GM10266 (cell line): ENCODE measurements at regions not wholly inside any gene's neighbourhood (a gene's known extent, or its start where the extent isn't known, plus 50 kb on each side); places are given as distances from the start of the nearest gene placed in this dataset.
"Not testable (repeated sequence)": the region's sequence is repeated elsewhere in the genome, so short reads cannot be mapped to it uniquely, and the experiment has no call there.

ENCODE experiments used
- DNase-seq: peaks from one replicate; pipeline ENCODE4 v3.0.0; 2012; ENCODE audit errors: extremely low spot score
- TF ChIP-seq, protein P1 (sequence below): IDR thresholded peaks from 2 replicates; pipeline ENCODE4 v1.5.1; 2012; ENCODE audit warnings: mild to moderate bottlenecking, low read depth; ENCODE audit not compliant: control insufficient read depth, insufficient read depth; ENCODE audit errors: missing control alignments

DNA sequence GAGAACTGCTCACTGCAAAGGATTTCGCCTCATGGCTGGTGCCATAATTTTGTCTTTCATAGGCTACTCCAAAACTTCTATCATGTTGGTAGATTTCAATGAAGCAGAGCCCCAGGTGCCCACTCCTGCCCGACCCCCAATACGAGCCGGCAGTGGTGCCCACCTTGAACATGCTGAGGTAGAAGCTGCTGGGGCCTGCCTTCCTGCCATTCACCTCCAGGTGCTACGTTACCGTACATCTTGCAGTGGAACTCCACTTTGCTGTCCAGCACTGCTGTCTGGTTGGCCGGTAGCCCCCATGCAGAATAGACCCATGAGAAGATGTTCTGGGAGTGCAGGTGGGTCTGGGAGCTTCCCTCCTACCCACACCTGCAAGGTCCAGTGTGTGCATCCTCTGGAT lies 502.8 kb upstream of the TBL1XR1 start:
- TF ChIP-seq, protein P1, sequence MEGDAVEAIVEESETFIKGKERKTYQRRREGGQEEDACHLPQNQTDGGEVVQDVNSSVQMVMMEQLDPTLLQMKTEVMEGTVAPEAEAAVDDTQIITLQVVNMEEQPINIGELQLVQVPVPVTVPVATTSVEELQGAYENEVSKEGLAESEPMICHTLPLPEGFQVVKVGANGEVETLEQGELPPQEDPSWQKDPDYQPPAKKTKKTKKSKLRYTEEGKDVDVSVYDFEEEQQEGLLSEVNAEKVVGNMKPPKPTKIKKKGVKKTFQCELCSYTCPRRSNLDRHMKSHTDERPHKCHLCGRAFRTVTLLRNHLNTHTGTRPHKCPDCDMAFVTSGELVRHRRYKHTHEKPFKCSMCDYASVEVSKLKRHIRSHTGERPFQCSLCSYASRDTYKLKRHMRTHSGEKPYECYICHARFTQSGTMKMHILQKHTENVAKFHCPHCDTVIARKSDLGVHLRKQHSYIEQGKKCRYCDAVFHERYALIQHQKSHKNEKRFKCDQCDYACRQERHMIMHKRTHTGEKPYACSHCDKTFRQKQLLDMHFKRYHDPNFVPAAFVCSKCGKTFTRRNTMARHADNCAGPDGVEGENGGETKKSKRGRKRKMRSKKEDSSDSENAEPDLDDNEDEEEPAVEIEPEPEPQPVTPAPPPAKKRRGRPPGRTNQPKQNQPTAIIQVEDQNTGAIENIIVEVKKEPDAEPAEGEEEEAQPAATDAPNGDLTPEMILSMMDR = no peak
- DNase-seq = no peak

DNA sequence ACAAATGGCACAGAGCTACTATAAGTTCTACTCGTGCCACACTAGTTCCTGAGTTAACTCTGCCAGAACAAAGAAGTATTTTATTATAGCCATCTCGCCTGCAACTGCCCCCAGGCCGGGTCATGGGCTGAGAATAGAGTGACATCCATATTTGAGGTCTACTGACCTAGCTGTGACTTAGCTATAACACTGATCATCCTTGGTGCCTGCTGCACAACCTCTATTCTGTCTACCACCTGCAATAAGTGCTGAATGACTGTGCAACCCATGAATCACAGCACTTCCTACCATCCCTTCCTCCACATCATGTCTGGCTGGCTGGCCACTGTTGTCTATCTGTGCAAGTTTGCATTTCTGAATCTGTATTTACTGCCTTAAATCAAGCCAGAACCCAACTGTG lies 506.5 kb upstream of the TBL1XR1 start:
- DNase-seq = no peak
- TF ChIP-seq, protein P1 = no peak

DNA sequence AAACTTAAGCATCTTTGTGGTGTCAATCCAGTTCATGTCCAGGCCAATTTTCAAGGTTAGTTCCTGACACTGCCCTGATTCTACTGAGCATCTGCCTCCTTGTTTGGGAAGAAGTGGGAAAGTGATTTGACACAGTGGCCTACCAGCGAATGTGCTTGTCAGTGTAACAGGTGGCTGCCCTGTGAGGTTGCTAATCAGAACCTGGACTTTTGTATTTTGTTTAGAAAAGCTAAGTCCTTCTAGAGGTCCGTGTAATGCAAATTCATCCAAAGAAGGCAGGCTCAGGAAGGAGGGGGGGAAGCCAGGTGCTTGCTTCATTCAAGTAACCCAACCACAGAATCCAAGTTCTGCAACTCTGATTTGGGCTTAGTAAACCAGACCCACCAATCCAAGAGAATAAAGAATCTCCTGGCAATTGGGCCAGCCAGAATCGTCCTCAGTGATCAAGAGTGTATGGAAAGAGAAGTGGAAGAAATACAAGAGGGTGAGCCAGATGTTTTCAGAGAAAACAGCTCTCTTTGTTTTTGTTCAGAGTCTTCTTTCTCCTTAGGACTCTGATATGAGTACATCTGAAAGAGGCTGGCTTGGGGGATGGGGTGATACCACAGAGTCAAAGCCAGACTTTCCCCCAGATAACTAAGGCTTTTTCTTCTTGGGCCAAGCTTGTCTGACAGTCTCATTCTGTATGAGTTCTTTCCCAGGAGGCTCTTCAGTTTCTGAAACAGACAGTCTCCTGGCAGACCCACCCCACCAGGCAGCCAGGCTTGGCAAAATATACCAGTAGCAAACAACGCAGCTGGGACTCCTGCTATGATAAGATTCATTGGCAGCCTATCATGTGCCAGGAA lies 508.9 kb upstream of the TBL1XR1 start:
- TF ChIP-seq, protein P1 = no peak
- no peak for DNase-seq

DNA sequence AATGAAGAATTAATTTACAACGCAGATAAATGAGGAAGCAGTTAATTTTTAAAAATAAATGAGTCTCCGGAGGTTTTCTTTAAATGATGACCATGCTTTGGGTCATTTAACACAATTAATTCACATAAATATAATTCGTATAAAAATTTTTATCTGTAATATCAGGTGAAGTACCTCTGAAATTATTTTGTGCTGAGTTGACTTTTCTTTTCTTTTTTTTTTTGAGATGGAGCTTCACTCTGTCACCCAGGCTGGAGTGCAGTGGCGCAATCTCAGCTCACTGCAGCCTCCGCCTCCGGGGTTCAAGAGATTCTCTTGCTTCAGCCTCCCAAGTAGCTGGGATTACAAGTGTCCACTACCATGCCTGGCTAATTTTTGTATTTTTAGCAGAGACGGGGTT lies 512.2 kb upstream of the TBL1XR1 start:
- not testable (repeated sequence) for DNase-seq

DNA sequence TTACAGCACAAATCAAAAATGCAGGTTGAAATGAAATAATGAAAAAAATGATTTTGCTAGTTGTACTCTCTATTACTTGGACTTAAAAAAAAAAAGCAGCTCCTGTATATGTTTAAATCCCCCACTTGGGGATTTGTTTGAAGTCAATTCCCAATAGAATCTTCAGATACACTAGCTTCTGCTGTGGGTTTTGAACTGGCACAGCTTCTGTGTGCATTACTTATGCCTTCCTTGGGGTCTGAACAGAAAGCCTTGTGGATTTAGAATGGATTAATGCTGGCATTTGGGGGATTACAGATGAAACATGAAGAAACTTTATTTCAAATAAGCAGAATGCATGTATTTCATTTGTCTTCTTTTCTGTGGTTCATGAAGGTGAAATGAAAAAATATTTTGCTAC lies 513.2 kb upstream of the TBL1XR1 start:
- DNase-seq = no peak
- TF ChIP-seq, protein P1 = no peak

DNA sequence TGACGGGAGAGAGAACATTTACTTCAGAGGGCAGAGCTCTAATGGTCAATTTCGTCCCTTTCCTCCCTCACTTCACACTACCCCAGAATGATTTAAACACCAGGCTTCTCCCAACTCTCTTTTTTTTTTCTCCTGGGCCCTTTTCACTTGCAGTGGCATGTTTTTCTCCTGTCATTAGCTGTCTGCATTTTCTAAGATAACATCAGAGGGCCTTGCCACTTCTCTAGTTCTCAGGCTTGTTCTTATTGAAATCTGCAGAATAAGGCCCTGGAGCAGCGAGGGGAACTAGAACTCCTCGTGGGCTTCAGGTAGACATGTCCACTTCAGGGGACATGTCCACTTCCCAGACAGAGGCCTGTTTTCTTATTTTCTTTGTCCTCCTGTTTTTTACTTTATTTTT lies 514.4 kb upstream of the TBL1XR1 start:
- TF ChIP-seq, protein P1 = no peak
- no peak for DNase-seq

DNA sequence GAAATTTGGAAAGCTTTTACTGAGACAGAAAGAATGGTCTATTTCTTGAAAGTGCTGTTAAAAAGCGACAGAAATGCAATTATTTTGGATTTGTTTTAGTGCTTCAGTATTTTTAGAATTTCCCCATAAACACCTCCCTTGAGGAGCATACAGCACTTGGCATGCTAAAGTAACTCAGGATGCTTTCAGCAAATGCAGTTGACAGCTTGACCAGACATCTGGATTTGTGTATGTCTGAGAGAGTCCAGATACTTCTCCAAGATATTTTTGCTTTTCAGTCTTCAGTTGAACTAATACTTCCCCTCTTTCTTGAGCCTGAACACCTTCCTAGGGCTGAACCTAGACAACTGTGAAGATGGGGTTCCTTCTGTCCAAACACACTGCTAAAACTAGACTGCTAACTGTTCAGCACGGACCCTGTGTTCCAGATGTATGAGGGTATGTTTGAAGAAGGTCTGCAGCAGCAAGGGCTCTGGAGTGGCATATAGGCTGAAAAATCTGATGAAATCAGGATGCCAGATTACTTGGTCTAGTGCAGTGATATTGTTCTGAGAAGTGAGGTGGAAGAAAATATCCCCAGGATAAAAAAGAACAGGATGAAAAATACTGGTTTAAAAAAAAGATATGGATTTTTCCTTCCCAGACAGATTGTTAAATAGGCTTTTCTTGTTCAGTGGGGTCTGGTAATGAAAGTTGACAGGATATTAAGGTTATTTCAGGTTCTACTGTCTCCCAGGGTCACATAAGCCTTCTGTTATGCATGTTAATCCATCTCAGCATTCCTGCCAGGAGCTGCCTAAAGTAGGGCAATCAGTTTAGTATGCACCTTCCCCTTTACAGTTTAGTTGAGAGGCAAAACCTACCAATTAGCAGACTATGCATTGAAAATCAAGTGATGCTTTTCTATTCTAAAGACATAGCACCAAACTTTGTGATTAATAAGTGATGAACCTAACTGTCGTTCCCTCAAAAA lies 516.9 kb upstream of the TBL1XR1 start:
- DNase-seq = no peak
- TF ChIP-seq, protein P1 = no peak
